ENCODE measurements at regions not wholly inside any gene's neighbourhood (a gene's known extent, or its start where the extent isn't known, plus 50 kb on each side); places are given as distances from the start of the nearest gene placed in this dataset.

- no peak for DNase-seq (ENCODE audit: low read depth)
These were observed 1402.0 kb upstream of the PIK3C3 start for GRCh38 chr18:40553029-40553428.

GRCh38 chr18:40546875-40547274 lies 1408.2 kb upstream of the PIK3C3 start:
- no peak for DNase-seq (ENCODE audit: low read depth)

GRCh38 chr18:40534723-40535122 lies 1420.3 kb upstream of the PIK3C3 start:
- no peak for DNase-seq (ENCODE audit: low read depth)

- no peak for DNase-seq (ENCODE audit: low read depth)
These were observed 1423.0 kb upstream of the PIK3C3 start for GRCh38 chr18:40532046-40532445.

- no peak for DNase-seq (ENCODE audit: low read depth)
These were observed 1424.0 kb upstream of the PIK3C3 start for GRCh38 chr18:40531051-40531450.

GRCh38 chr18:40529478-40529877 lies 1425.6 kb upstream of the PIK3C3 start:
- DNase-seq (ENCODE audit: low read depth) = no peak

GRCh38 chr18:40524881-40525280 lies 1430.2 kb upstream of the PIK3C3 start:
- DNase-seq (ENCODE audit: low read depth) = no peak

- no peak for DNase-seq (ENCODE audit: low read depth)
These were observed 1431.7 kb upstream of the PIK3C3 start for GRCh38 chr18:40523287-40523686.

- no peak for DNase-seq (ENCODE audit: low read depth)
These were observed 1454.0 kb upstream of the PIK3C3 start for GRCh38 chr18:40501026-40501425.

- no peak for DNase-seq (ENCODE audit: low read depth)
These were observed 1460.4 kb upstream of the PIK3C3 start for GRCh38 chr18:40494603-40495002.

- DNase-seq (ENCODE audit: low read depth) = no peak
These were observed 1461.7 kb upstream of the PIK3C3 start for GRCh38 chr18:40493316-40493715.

GRCh38 chr18:40489301-40489700 lies 1465.7 kb upstream of the PIK3C3 start:
- no peak for DNase-seq (ENCODE audit: low read depth)

- DNase-seq (ENCODE audit: low read depth) = no peak
These were observed 1469.7 kb upstream of the PIK3C3 start for GRCh38 chr18:40485318-40485717.

- no peak for DNase-seq (ENCODE audit: low read depth)
These were observed 1481.6 kb upstream of the PIK3C3 start for GRCh38 chr18:40473221-40474029.

- no peak for DNase-seq (ENCODE audit: low read depth)
These were observed 1484.3 kb upstream of the PIK3C3 start for GRCh38 chr18:40470723-40471122.

- DNase-seq (ENCODE audit: low read depth) = no peak
These were observed 1485.2 kb upstream of the PIK3C3 start for GRCh38 chr18:40469851-40470250.

GRCh38 chr18:40469316-40469715 lies 1485.7 kb upstream of the PIK3C3 start:
- no peak for DNase-seq (ENCODE audit: low read depth)

- DNase-seq (ENCODE audit: low read depth) = no peak
These were observed 1491.0 kb upstream of the PIK3C3 start for GRCh38 chr18:40464032-40464431.

GRCh38 chr18:40453903-40454302 lies 1501.1 kb upstream of the PIK3C3 start:
- no peak for DNase-seq (ENCODE audit: low read depth)

GRCh38 chr18:40452599-40452998 lies 1502.4 kb upstream of the PIK3C3 start:
- DNase-seq (ENCODE audit: low read depth) = no peak

GRCh38 chr18:40450751-40451150 lies 1504.3 kb upstream of the PIK3C3 start:
- DNase-seq (ENCODE audit: low read depth) = no peak

- no peak for DNase-seq (ENCODE audit: low read depth)
These were observed 1507.2 kb upstream of the PIK3C3 start for GRCh38 chr18:40447820-40448219.

GRCh38 chr18:40440088-40440487 lies 1514.9 kb upstream of the PIK3C3 start:
- no peak for DNase-seq (ENCODE audit: low read depth)

- DNase-seq (ENCODE audit: low read depth) = no peak
These were observed 1517.5 kb upstream of the PIK3C3 start for GRCh38 chr18:40437517-40437916.
